Mesendoderm (in vitro differentiated cells): ENCODE measurements at regions not wholly inside any gene's neighbourhood (a gene's known extent, or its start where the extent isn't known, plus 50 kb on each side); places are given as distances from the start of the nearest gene placed in this dataset.
"Not testable (repeated sequence)": the region's sequence is repeated elsewhere in the genome, so short reads cannot be mapped to it uniquely, and the experiment has no call there.

Experiments
- DNase-seq: peaks from one replicate; pipeline ENCODE4 v3.0.0; 2013
- H2AK5ac ChIP-seq: 2 replicates; pipeline ENCODE4 v1.6.1; 2013; ENCODE audit warnings: low read length, inconsistent platforms
- H2BK120ac ChIP-seq: 2 replicates; pipeline ENCODE4 v1.6.1; 2013; ENCODE audit warnings: low read depth, mild to moderate bottlenecking, low read length, moderate library complexity, mixed read lengths
- H2BK15ac ChIP-seq: replicated peaks from 2 replicates; pipeline ENCODE4 v1.6.1; 2013; ENCODE audit warnings: low read depth, mild to moderate bottlenecking, moderate library complexity
- H2BK5ac ChIP-seq: 2 replicates; pipeline ENCODE4 v1.6.1; 2013; ENCODE audit warnings: low read length, inconsistent platforms
- H3K18ac ChIP-seq: 2 replicates; pipeline ENCODE4 v1.6.1; 2013; ENCODE audit warnings: mild to moderate bottlenecking, low read length, mixed read lengths
- H3K23ac ChIP-seq: one replicate; pipeline ENCODE4 v1.6.1; 2013; ENCODE audit warnings: low read length
- H3K27ac ChIP-seq: 2 replicates; pipeline ENCODE4 v1.5.1; 2013; ENCODE audit warnings: low read depth, mild to moderate bottlenecking, inconsistent platforms, low read length, moderate library complexity
- H3K27me3 ChIP-seq: 2 replicates; pipeline ENCODE4 v1.6.1; 2013; ENCODE audit warnings: low read length, control low read depth, mild to moderate bottlenecking, inconsistent platforms; ENCODE audit not compliant: insufficient read depth, poor library complexity
- H3K36me3 ChIP-seq: 2 replicates; pipeline ENCODE4 v1.6.1; 2013; ENCODE audit warnings: low read length, inconsistent platforms; ENCODE audit not compliant: control insufficient read depth, insufficient read depth
- H3K4ac ChIP-seq: one replicate; pipeline ENCODE4 v1.6.1; 2013; ENCODE audit warnings: low read depth, mild to moderate bottlenecking, low read length, moderate library complexity
- H3K4me1 ChIP-seq: 2 replicates; pipeline ENCODE4 v1.6.1; 2013; ENCODE audit warnings: low read depth, low read length, inconsistent platforms; ENCODE audit not compliant: control insufficient read depth
- H3K4me2 ChIP-seq: 2 replicates; pipeline ENCODE4 v1.6.1; 2013; ENCODE audit warnings: low read length
- H3K4me3 ChIP-seq: 2 replicates; pipeline ENCODE4 v1.5.1; 2013; ENCODE audit warnings: mild to moderate bottlenecking, low read length
- H3K56ac ChIP-seq: one replicate; pipeline ENCODE4 v1.6.1; 2013; ENCODE audit warnings: low read length
- H3K79me1 ChIP-seq: 2 replicates; pipeline ENCODE4 v1.6.1; 2013; ENCODE audit warnings: low read length, inconsistent platforms
- H3K79me2 ChIP-seq: 2 replicates; pipeline ENCODE4 v1.6.1; 2013; ENCODE audit warnings: mild to moderate bottlenecking, low read length; ENCODE audit not compliant: control insufficient read depth, insufficient read depth
- H3K9ac ChIP-seq: 2 replicates; pipeline ENCODE4 v1.6.1; 2013; ENCODE audit warnings: low read length, inconsistent platforms
- H4K5ac ChIP-seq: one replicate; pipeline ENCODE4 v1.6.1; 2013; ENCODE audit warnings: low read length
- H4K8ac ChIP-seq: one replicate; pipeline ENCODE4 v1.6.1; 2013; ENCODE audit warnings: low read depth, mild to moderate bottlenecking, control low read depth, low read length, moderate library complexity
- WGBS: extraction: QIAGEN DNeasy Blood & Tissue Kit; methylation state at CpG from one replicate; pipeline ENCODE4 v1.1.7; 2013; ENCODE audit warnings: low lambda C conversion rate, missing lambda C conversion rate; ENCODE audit not compliant: insufficient coverage; ENCODE audit errors: extremely low coverage; 5-methylcytosine and 5-hydroxymethylcytosine counted together

DNA sequence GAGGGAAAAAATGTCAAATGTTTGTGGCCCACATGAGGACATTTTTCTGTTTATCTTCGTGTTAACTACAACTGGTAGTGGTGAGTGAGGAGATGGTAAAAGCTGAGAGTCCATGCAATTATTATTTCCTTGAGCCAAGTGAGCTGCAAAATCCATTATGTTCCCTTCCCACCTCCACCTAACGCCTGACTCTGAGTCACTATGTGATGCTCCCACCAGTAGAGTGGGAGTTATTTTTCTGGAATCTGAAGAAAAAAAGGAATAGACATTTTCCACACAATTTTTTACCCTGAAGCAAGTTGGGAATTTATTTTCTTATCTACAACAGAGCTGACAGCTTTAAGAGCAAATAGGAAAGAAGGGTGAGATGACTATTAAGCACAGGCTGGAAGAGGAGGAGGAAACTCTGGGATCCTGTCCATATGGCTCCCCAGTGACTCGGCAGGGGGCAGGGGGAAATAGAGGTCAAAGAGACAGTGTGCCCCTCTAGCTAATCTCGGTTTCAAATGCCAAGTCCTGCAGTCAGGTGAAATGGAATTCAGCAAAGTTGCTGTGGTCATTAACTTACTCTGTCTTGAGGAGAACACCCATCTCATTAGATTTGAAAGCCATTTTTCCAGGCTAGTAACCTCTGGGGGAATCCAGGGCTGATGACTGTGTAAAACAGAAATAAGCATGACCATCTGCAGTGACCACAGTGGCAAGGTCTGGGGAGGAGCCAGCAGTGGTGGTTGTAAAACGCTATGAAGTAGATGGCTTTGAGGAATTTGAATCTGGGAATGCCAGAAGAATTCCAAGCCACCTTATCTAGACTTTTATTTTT lies 463.9 kb downstream of the STK39 start:
- no peak overlapping the region for H2AK5ac ChIP-seq
- no peak overlapping the region for H2BK15ac ChIP-seq
- H3K23ac ChIP-seq, result no peak overlapping the region
- DNase-seq, result peak; percentile 56
- no peaks in the 10 kb centered on the region for H3K79me1 ChIP-seq
- no peaks in the 10 kb centered on the region for H3K79me2 ChIP-seq
- no peak overlapping the region for H4K5ac ChIP-seq
- H2BK120ac ChIP-seq, result no peak overlapping the region
- H3K4ac ChIP-seq, result no peak overlapping the region
- WGBS, result no CpG with 5 or more reads among the region's 5 CpGs
- H3K4me3 ChIP-seq, result no peak overlapping the region
- H3K27ac ChIP-seq, result peak overlapping the region; percentile 64
- H3K9ac ChIP-seq, result no peak overlapping the region
- H3K27me3 ChIP-seq, result no peaks in the 10 kb centered on the region
- H3K56ac ChIP-seq, result peak overlapping the region; percentile 26
- H3K36me3 ChIP-seq, result no peaks in the 10 kb centered on the region
- no peak overlapping the region for H2BK5ac ChIP-seq
- no peak overlapping the region for H4K8ac ChIP-seq
- no peak overlapping the region for H3K4me2 ChIP-seq
- peak overlapping the region; percentile 54 for H3K18ac ChIP-seq
- H3K4me1 ChIP-seq, result peaks cover 10% of the 10 kb centered on the region

DNA sequence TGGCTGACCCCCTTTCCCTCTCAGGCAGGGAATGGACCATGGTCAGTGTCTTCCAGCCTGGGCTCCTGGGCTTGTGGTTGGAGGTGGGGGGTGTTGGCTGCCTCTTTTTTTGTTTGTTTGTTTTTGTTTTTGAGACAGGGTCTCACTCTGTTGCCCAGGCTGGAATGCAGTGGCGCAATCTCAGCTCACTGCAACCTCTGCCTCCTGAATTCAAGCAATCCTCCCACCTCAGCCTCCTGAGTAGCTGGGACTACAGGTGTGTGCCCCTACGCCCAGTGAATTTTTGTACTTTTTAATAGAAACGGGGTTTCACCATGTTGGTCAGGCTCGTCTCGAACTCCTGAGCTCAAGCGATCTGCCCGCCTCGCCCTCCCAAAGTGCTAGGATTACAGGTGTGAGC lies 465.8 kb downstream of the STK39 start:
- H3K4me2 ChIP-seq, H3K79me1 ChIP-seq, H3K9ac ChIP-seq, H3K4ac ChIP-seq, H4K5ac ChIP-seq, H2BK120ac ChIP-seq, DNase-seq, H3K27ac ChIP-seq, H3K18ac ChIP-seq, H3K27me3 ChIP-seq, H3K36me3 ChIP-seq, H3K56ac ChIP-seq, H3K4me1 ChIP-seq, H2AK5ac ChIP-seq, H3K79me2 ChIP-seq, H2BK15ac ChIP-seq, H2BK5ac ChIP-seq, H4K8ac ChIP-seq, H3K4me3 ChIP-seq, H3K23ac ChIP-seq: not testable (repeated sequence)
- no CpG with 5 or more reads among the region's 8 CpGs for WGBS

- Histone ChIP-seq H4K8ac (no peak overlapping the region), H3K4ac (no peak overlapping the region), H3K27me3 (no peaks in the 10 kb centered on the region), H2BK15ac (no peak overlapping the region), H3K4me2 (no peak overlapping the region), H3K27ac (no peak overlapping the region), H3K36me3 (no peaks in the 10 kb centered on the region), H2BK120ac (no peak overlapping the region), H3K4me3 (no peak overlapping the region), H3K18ac (no peak overlapping the region), H3K23ac (no peak overlapping the region), H3K79me1 (no peaks in the 10 kb centered on the region), H3K4me1 (no peaks in the 10 kb centered on the region), H3K56ac (no peak overlapping the region), H3K9ac (no peak overlapping the region), H2BK5ac (no peak overlapping the region), H2AK5ac (no peak overlapping the region), H3K79me2 (no peaks in the 10 kb centered on the region), H4K5ac (no peak overlapping the region)
- no CpG with 5 or more reads among the region's 10 CpGs for WGBS
- DNase-seq, result no peak
Observed at GRCh38 chr2:167776359-167776758, 471.0 kb downstream of the STK39 start.

- no peak overlapping the region for H2BK120ac ChIP-seq
- no peak overlapping the region for H2BK15ac ChIP-seq
- H3K79me2 ChIP-seq, result no peaks in the 10 kb centered on the region
- H3K79me1 ChIP-seq, result no peaks in the 10 kb centered on the region
- no peak overlapping the region for H3K23ac ChIP-seq
- no peak overlapping the region for H3K4me2 ChIP-seq
- H3K4me3 ChIP-seq, result no peak overlapping the region
- no peak overlapping the region for H3K18ac ChIP-seq
- H3K4me1 ChIP-seq, result no peaks in the 10 kb centered on the region
- H4K8ac ChIP-seq, result no peak overlapping the region
- no peaks in the 10 kb centered on the region for H3K27me3 ChIP-seq
- no peak overlapping the region for H4K5ac ChIP-seq
- no peak overlapping the region for H3K27ac ChIP-seq
- H3K56ac ChIP-seq, result no peak overlapping the region
- no peaks in the 10 kb centered on the region for H3K36me3 ChIP-seq
- H3K4ac ChIP-seq, result no peak overlapping the region
- WGBS, result no CpG with 5 or more reads among the region's 2 CpGs
- no peak overlapping the region for H3K9ac ChIP-seq
- no peak overlapping the region for H2AK5ac ChIP-seq
- no peak for DNase-seq
- no peak overlapping the region for H2BK5ac ChIP-seq
Observed at GRCh38 chr2:167771628-167772027, 475.8 kb downstream of the STK39 start.

GRCh38 chr2:167769020-167769419 lies 478.4 kb downstream of the STK39 start:
- H3K4me3 ChIP-seq, result no peak overlapping the region

GRCh38 chr2:167767830-167768229 lies 479.6 kb downstream of the STK39 start:
- Histone ChIP-seq H3K4me3 (no peak overlapping the region), H2AK5ac (no peak overlapping the region), H3K36me3 (no peaks in the 10 kb centered on the region), H3K4me2 (no peak overlapping the region), H3K23ac (no peak overlapping the region), H3K9ac (no peak overlapping the region), H2BK15ac (no peak overlapping the region), H3K79me1 (no peaks in the 10 kb centered on the region), H4K5ac (no peak overlapping the region), H3K27me3 (no peaks in the 10 kb centered on the region), H4K8ac (no peak overlapping the region), H3K18ac (no peak overlapping the region), H2BK120ac (no peak overlapping the region), H3K27ac (no peak overlapping the region), H2BK5ac (no peak overlapping the region), H3K4ac (no peak overlapping the region), H3K79me2 (no peaks in the 10 kb centered on the region), H3K56ac (no peak overlapping the region), H3K4me1 (no peaks in the 10 kb centered on the region)
- DNase-seq, result no peak

More at GRCh38 chr2:167769020-167769419, 478.4 kb downstream of the STK39 start:
- no peak overlapping the region for H2BK15ac ChIP-seq
- H3K4ac ChIP-seq, result no peak overlapping the region
- WGBS, result no CpG with 5 or more reads among the region's 1 CpG
- no peak overlapping the region for H3K56ac ChIP-seq
- no peaks in the 10 kb centered on the region for H3K36me3 ChIP-seq
- H3K9ac ChIP-seq, result no peak overlapping the region
- H2BK120ac ChIP-seq, result no peak overlapping the region
- no peak overlapping the region for H3K23ac ChIP-seq
- H3K79me2 ChIP-seq, result no peaks in the 10 kb centered on the region
- H2BK5ac ChIP-seq, result no peak overlapping the region
- no peaks in the 10 kb centered on the region for H3K79me1 ChIP-seq
- no peak for DNase-seq
- no peaks in the 10 kb centered on the region for H3K4me1 ChIP-seq
- no peak overlapping the region for H2AK5ac ChIP-seq
- no peak overlapping the region for H4K8ac ChIP-seq
- H3K4me2 ChIP-seq, result no peak overlapping the region
- H3K18ac ChIP-seq, result no peak overlapping the region
- H3K27ac ChIP-seq, result no peak overlapping the region
- H3K27me3 ChIP-seq, result no peaks in the 10 kb centered on the region
- no peak overlapping the region for H4K5ac ChIP-seq
